Caco-2 (cell line): ENCODE measurements at regions not wholly inside any gene's neighbourhood (a gene's known extent, or its start where the extent isn't known, plus 50 kb on each side); places are given as distances from the start of the nearest gene placed in this dataset.
"Not testable (repeated sequence)": the region's sequence is repeated elsewhere in the genome, so short reads cannot be mapped to it uniquely, and the experiment has no call there.

Experiments
- BruUV-seq: library from RNA; stranded (reverse); fragments of 400-500 nt; replicated peaks from 2 replicates; lab custom pipeline; 2021; lab: Mats Ljungman, UMichigan
- CTCF ChIA-PET: fragments of 300-600 bp; sonication (Branson Sonifier 250); formaldehyde crosslinking; loops from one replicate; lab custom pipeline; 2022; ENCODE audit warnings: antibody characterized with exemption; lab: Charles Lee
- POLR2A ChIA-PET: fragments of 300-600 bp; sonication (Branson Sonifier 250); formaldehyde crosslinking; loops from one replicate; lab custom pipeline; 2022; ENCODE audit warnings: antibody characterized with exemption; lab: Charles Lee
- DNase-seq, 2 experiments: peaks; one replicate each; pipeline versions ENCODE4 v3.0.0 to v3.0.0-alpha.2; 2020 to 2022
- H3K27me3 ChIP-seq: replicated peaks from 2 replicates; pipeline ENCODE4 v1.6.0; 2011; ENCODE audit warnings: low read length; ENCODE audit not compliant: control insufficient read depth, insufficient read depth
- H3K36me3 ChIP-seq: 2 replicates; pipeline ENCODE4 v1.5.1; 2011; ENCODE audit warnings: low read length; ENCODE audit not compliant: control insufficient read depth, insufficient read depth
- H3K4me1 ChIP-seq: fragments of 250-450 bp; sonication (Bioruptor Pico); 2 replicates; pipeline ENCODE4 v1.5.1; 2020; ENCODE audit warnings: mild to moderate bottlenecking
- H3K4me3 ChIP-seq: 2 replicates; pipeline ENCODE4 v1.5.1; 2011; ENCODE audit warnings: low read depth, mild to moderate bottlenecking, control low read depth, low read length
- H3K9me3 ChIP-seq: fragments of 250-450 bp; sonication (Bioruptor Pico); 2 replicates; pipeline ENCODE4 v1.5.1; 2020; ENCODE audit warnings: mild to moderate bottlenecking, moderate library complexity
- H3K27ac Mint-ChIP-seq: one replicate; pipeline ENCODE4 v1.8.0; 2022; ENCODE audit warnings: mixed read lengths; ENCODE audit not compliant: unreplicated experiment
- H3K27me3 Mint-ChIP-seq: one replicate; pipeline ENCODE4 v1.8.0; 2022; ENCODE audit warnings: mixed read lengths; ENCODE audit not compliant: insufficient read depth, unreplicated experiment
- H3K36me3 Mint-ChIP-seq: one replicate; pipeline ENCODE4 v1.8.0; 2022; ENCODE audit warnings: mild to moderate bottlenecking, mixed read lengths; ENCODE audit not compliant: insufficient read depth, unreplicated experiment
- H3K4me1 Mint-ChIP-seq: one replicate; pipeline ENCODE4 v1.8.0; 2022; ENCODE audit warnings: low read depth, mixed read lengths; ENCODE audit not compliant: unreplicated experiment
- H3K4me3 Mint-ChIP-seq: one replicate; pipeline ENCODE4 v1.8.0; 2022; ENCODE audit warnings: mild to moderate bottlenecking, moderate library complexity, mixed read lengths; ENCODE audit not compliant: unreplicated experiment
- H3K9me3 Mint-ChIP-seq: one replicate; pipeline ENCODE4 v1.8.0; 2022; ENCODE audit warnings: mixed read lengths; ENCODE audit not compliant: unreplicated experiment
- CTCF ChIP-seq, 2 experiments: fragments of 200-600 bp in 1 of 2; IDR thresholded peaks; 1 replicate in 1 of 2; 2 replicates in 1 of 2; pipeline versions ENCODE4 v1.5.1 to v1.8.0; 2011 to 2022; ENCODE audit warnings: antibody characterized with exemption in 1 of 2, control low read depth in 1 of 2, inconsistent platforms in 1 of 2, low read depth in 1 of 2, low read length in 1 of 2, mild to moderate bottlenecking in 1 of 2, moderate library complexity in 1 of 2; ENCODE audit not compliant: insufficient read depth in 1 of 2, severe bottlenecking in 1 of 2, unreplicated experiment in 1 of 2
- intact Hi-C: fragments of 100-400 bp; cut with micrococcal nuclease; formaldehyde crosslinking; loops from one replicate; pipeline ENCODE4 v1.10.0; 2022; ENCODE audit not compliant: unreplicated experiment

GRCh38 chr2:94669858-94670257 is 201.4 kb upstream of the TEKT4 start:
- POLR2A ChIA-PET, BruUV-seq, H3K4me1 ChIP-seq, H3K27ac Mint-ChIP-seq, H3K27me3 Mint-ChIP-seq, H3K4me3 Mint-ChIP-seq, H3K4me3 ChIP-seq, H3K27me3 ChIP-seq, H3K36me3 ChIP-seq, H3K4me1 Mint-ChIP-seq, intact Hi-C loops, H3K36me3 Mint-ChIP-seq, H3K9me3 Mint-ChIP-seq, DNase-seq, H3K9me3 ChIP-seq, CTCF ChIA-PET: not testable (repeated sequence)

- H3K36me3 ChIP-seq, H3K36me3 Mint-ChIP-seq, POLR2A ChIA-PET, H3K27me3 ChIP-seq, H3K4me3 ChIP-seq, DNase-seq, H3K4me1 Mint-ChIP-seq, CTCF ChIA-PET, H3K27me3 Mint-ChIP-seq, H3K27ac Mint-ChIP-seq, H3K4me1 ChIP-seq, BruUV-seq, H3K9me3 ChIP-seq, H3K9me3 Mint-ChIP-seq, H3K4me3 Mint-ChIP-seq, intact Hi-C loops: not testable (repeated sequence)
Observed at GRCh38 chr2:94694236-94694635, 177.0 kb upstream of the TEKT4 start.

GRCh38 chr2:94708982-94709381 is 162.2 kb upstream of the TEKT4 start:
- H3K27me3 ChIP-seq, H3K9me3 ChIP-seq, H3K4me1 Mint-ChIP-seq, DNase-seq, H3K9me3 Mint-ChIP-seq, H3K27me3 Mint-ChIP-seq, BruUV-seq, POLR2A ChIA-PET, H3K4me3 Mint-ChIP-seq, CTCF ChIA-PET, H3K36me3 ChIP-seq, intact Hi-C loops, H3K4me3 ChIP-seq, H3K4me1 ChIP-seq, H3K36me3 Mint-ChIP-seq, H3K27ac Mint-ChIP-seq: not testable (repeated sequence)

- Histone ChIP-seq H3K27me3 (no peaks in the 10 kb centered on the region), H3K4me1 (no peaks in the 10 kb centered on the region), H3K9me3 (no peaks in the 10 kb centered on the region), H3K36me3 (no peaks in the 10 kb centered on the region), H3K4me3 (no peak overlapping the region)
- no peak for TF ChIP-seq CTCF (IDR thresholded peaks at IDR 0.05; ENCODE audit: insufficient read depth in 1 of 2, low read depth in 1 of 2, low read length in 1 of 2, severe bottlenecking in 1 of 2, unreplicated experiment in 1 of 2)
- H3K4me3 Mint-ChIP-seq, result no peak overlapping the region
- intact Hi-C loops, result no loop called here
- no peaks in the 10 kb centered on the region for H3K9me3 Mint-ChIP-seq
- H3K27ac Mint-ChIP-seq, result no peak overlapping the region
- DNase-seq, result no peak
- H3K36me3 Mint-ChIP-seq, result no peaks in the 10 kb centered on the region
- CTCF ChIA-PET, result no interaction called here
- peaks cover 3% of the 10 kb centered on the region for H3K27me3 Mint-ChIP-seq
- BruUV-seq, result no TSS peak
- POLR2A ChIA-PET, result no interaction called here
- H3K4me1 Mint-ChIP-seq, result no peaks in the 10 kb centered on the region
Observed at GRCh38 chr2:94725543-94725942, 145.7 kb upstream of the TEKT4 start.

GRCh38 chr2:94735536-94735935 is 135.7 kb upstream of the TEKT4 start:
- BruUV-seq, POLR2A ChIA-PET, H3K9me3 ChIP-seq, H3K27ac Mint-ChIP-seq, H3K36me3 ChIP-seq, H3K4me3 Mint-ChIP-seq, H3K9me3 Mint-ChIP-seq, CTCF ChIA-PET, intact Hi-C loops, H3K27me3 Mint-ChIP-seq, H3K4me3 ChIP-seq, H3K4me1 ChIP-seq, H3K4me1 Mint-ChIP-seq, H3K27me3 ChIP-seq, H3K36me3 Mint-ChIP-seq, DNase-seq: not testable (repeated sequence)

- H3K4me3 Mint-ChIP-seq, H3K4me3 ChIP-seq, H3K27me3 Mint-ChIP-seq, H3K4me1 Mint-ChIP-seq, H3K36me3 ChIP-seq, H3K4me1 ChIP-seq, H3K9me3 Mint-ChIP-seq, H3K9me3 ChIP-seq, POLR2A ChIA-PET, DNase-seq, H3K36me3 Mint-ChIP-seq, intact Hi-C loops, H3K27me3 ChIP-seq, BruUV-seq, H3K27ac Mint-ChIP-seq, CTCF ChIA-PET: not testable (repeated sequence)
Observed at GRCh38 chr2:94737145-94737544, 134.1 kb upstream of the TEKT4 start.
